IMR-90 (cell line): ENCODE measurements at regions not wholly inside any gene's neighbourhood (a gene's known extent, or its start where the extent isn't known, plus 50 kb on each side); places are given as distances from the start of the nearest gene placed in this dataset.
"Not testable (repeated sequence)": the region's sequence is repeated elsewhere in the genome, so short reads cannot be mapped to it uniquely, and the experiment has no call there.

Experiments used
- ATAC-seq: fragments of 200-7000 bp; cut with Tn5 transposase; 2 replicates; pipeline ENCODE4 v1.9.1; 2020; ENCODE audit warnings: low read depth, mild to moderate bottlenecking, moderate library complexity
- BruUV-seq: library from RNA; stranded (reverse); fragments of 400-500 nt; replicated peaks from 2 replicates; lab custom pipeline; 2021; lab: Mats Ljungman, UMichigan
- CTCF ChIA-PET: fragments of 300-600 bp; formaldehyde crosslinking; extraction: SDS; loops from one replicate; lab custom pipeline; 2021; ENCODE audit warnings: antibody characterized with exemption; lab: Yijun Ruan, JAX
- POLR2A ChIA-PET: fragments of 300-600 bp; sonication (Branson Sonifier 250); formaldehyde crosslinking; loops from one replicate; lab custom pipeline; 2022; ENCODE audit warnings: antibody characterized with exemption; ENCODE audit not compliant: unreplicated experiment; lab: Charles Lee
- DNase-seq: peaks from one replicate; pipeline ENCODE4 v3.0.0; 2013
- H2AFZ ChIP-seq: replicated peaks from 2 replicates; pipeline ENCODE3; 2013; ENCODE audit warnings: low read length, mild to moderate bottlenecking; ENCODE audit not compliant: poor library complexity
- H2AK5ac ChIP-seq: 2 replicates; pipeline ENCODE4 v1.6.1; 2013; ENCODE audit warnings: low read depth, low read length, inconsistent platforms
- H2AK9ac ChIP-seq: replicated peaks from 2 replicates; pipeline ENCODE3; 2013; ENCODE audit warnings: mild to moderate bottlenecking, low read depth, low read length, moderate library complexity; ENCODE audit not compliant: poor library complexity
- H2BK120ac ChIP-seq: 2 replicates; pipeline ENCODE4 v1.6.1; 2013; ENCODE audit warnings: low read depth, low read length, inconsistent platforms
- H2BK15ac ChIP-seq: 3 replicates; pipeline ENCODE4 v1.6.1; 2013; ENCODE audit warnings: low read depth, low read length, inconsistent platforms
- H2BK20ac ChIP-seq: 2 replicates; pipeline ENCODE4 v1.6.1; 2013; ENCODE audit warnings: low read depth, mild to moderate bottlenecking, inconsistent platforms, low read length, moderate library complexity
- H2BK5ac ChIP-seq: 2 replicates; pipeline ENCODE4 v1.6.1; 2013; ENCODE audit warnings: mild to moderate bottlenecking, low read depth, low read length, inconsistent platforms; ENCODE audit not compliant: poor library complexity, severe bottlenecking
- H3K14ac ChIP-seq: replicated peaks from 2 replicates; pipeline ENCODE4 v1.6.1; 2013; ENCODE audit warnings: low read depth, low read length, inconsistent platforms
- H3K18ac ChIP-seq: 2 replicates; pipeline ENCODE4 v1.6.1; 2013; ENCODE audit warnings: low read depth, low read length, control low read depth
- H3K23ac ChIP-seq: 2 replicates; pipeline ENCODE4 v1.6.1; 2013; ENCODE audit warnings: low read depth, low read length, inconsistent platforms
- H3K27ac ChIP-seq: 2 replicates; pipeline ENCODE4 v1.5.1; 2013; ENCODE audit warnings: mild to moderate bottlenecking, control low read depth, low read length; ENCODE audit not compliant: insufficient read depth
- H3K27me3 ChIP-seq: 2 replicates; pipeline ENCODE4 v1.6.1; 2013; ENCODE audit warnings: low read length; ENCODE audit not compliant: control insufficient read depth, insufficient read depth
- H3K36me3 ChIP-seq: 2 replicates; pipeline ENCODE4 v1.6.1; 2013; ENCODE audit warnings: low read length, mixed read lengths; ENCODE audit not compliant: control insufficient read depth, insufficient read depth
- H3K4ac ChIP-seq: 2 replicates; pipeline ENCODE4 v1.6.1; 2013; ENCODE audit warnings: low read depth, low read length, inconsistent platforms
- H3K4me1 ChIP-seq: 2 replicates; pipeline ENCODE4 v1.6.1; 2013; ENCODE audit warnings: low read length, mixed read lengths; ENCODE audit not compliant: control insufficient read depth, insufficient read depth
- H3K4me2 ChIP-seq: 2 replicates; pipeline ENCODE4 v1.6.1; 2013; ENCODE audit warnings: low read depth, mild to moderate bottlenecking, control low read depth, low read length, moderate library complexity
- H3K4me3 ChIP-seq: 2 replicates; pipeline ENCODE4 v1.5.1; 2013; ENCODE audit warnings: low read depth, mild to moderate bottlenecking, control low read depth, low read length, moderate library complexity; ENCODE audit not compliant: insufficient read depth
- H3K56ac ChIP-seq: 2 replicates; pipeline ENCODE4 v1.6.1; 2013; ENCODE audit warnings: low read length, inconsistent platforms; ENCODE audit not compliant: insufficient read depth; ENCODE audit errors: extremely low read depth
- H3K79me1 ChIP-seq, 2 experiments: 2 replicates each; pipeline ENCODE4 v1.6.1; 2013; ENCODE audit warnings: low read length in 2 of 2, inconsistent platforms in 1 of 2, low read depth in 1 of 2
- H3K9ac ChIP-seq: 2 replicates; pipeline ENCODE4 v1.6.1; 2013; ENCODE audit warnings: low read depth, low read length, control low read depth
- H3K9me1 ChIP-seq: 2 replicates; pipeline ENCODE4 v1.6.1; 2013; ENCODE audit warnings: low read length, inconsistent platforms; ENCODE audit not compliant: insufficient read depth
- H3K9me3 ChIP-seq: 2 replicates; pipeline ENCODE4 v1.6.1; 2013; ENCODE audit warnings: low read length; ENCODE audit not compliant: control insufficient read depth, insufficient read depth
- H4K20me1 ChIP-seq: 2 replicates; pipeline ENCODE4 v1.6.1; 2013; ENCODE audit warnings: low read length, inconsistent platforms; ENCODE audit not compliant: insufficient read depth
- H4K5ac ChIP-seq: 2 replicates; pipeline ENCODE4 v1.6.1; 2013; ENCODE audit warnings: mild to moderate bottlenecking, low read depth, low read length, control low read depth
- H4K8ac ChIP-seq, 2 experiments: 2 replicates each; pipeline ENCODE4 v1.6.1; 2013; ENCODE audit warnings: low read depth in 2 of 2, low read length in 2 of 2, control low read depth in 1 of 2, inconsistent platforms in 1 of 2
- H4K91ac ChIP-seq: 2 replicates; pipeline ENCODE4 v1.6.1; 2013; ENCODE audit warnings: low read depth, low read length, inconsistent platforms; ENCODE audit not compliant: insufficient read depth
- WGBS, 2 experiments: methylation state at CpG; one replicate each; pipeline versions ENCODE4 v1.1.5 to v1.1.7; 2013; ENCODE audit warnings: missing lambda C conversion rate in 2 of 2; ENCODE audit not compliant: insufficient read length in 1 of 2; ENCODE audit errors: extremely low coverage in 2 of 2; 5-methylcytosine and 5-hydroxymethylcytosine counted together
- dilution Hi-C: fragments of 300-500 bp; cut with HindIII; formaldehyde crosslinking; loops from one replicate; pipeline ENCODE4 v1.14.3; 2018; ENCODE audit warnings: low sequenced_read_pairs; ENCODE audit not compliant: unreplicated experiment
- in situ Hi-C: fragments of 300-500 bp; cut with MboI; formaldehyde crosslinking; loops from 3 replicates; pipeline ENCODE4 v1.14.3; 2019; ENCODE audit warnings: low sequenced_read_pairs, inconsistent platforms, mixed read lengths
- intact Hi-C: fragments of 100-400 bp; cut with micrococcal nuclease; formaldehyde crosslinking; loops from 2 replicates; pipeline ENCODE4 v1.10.0; 2022

DNA sequence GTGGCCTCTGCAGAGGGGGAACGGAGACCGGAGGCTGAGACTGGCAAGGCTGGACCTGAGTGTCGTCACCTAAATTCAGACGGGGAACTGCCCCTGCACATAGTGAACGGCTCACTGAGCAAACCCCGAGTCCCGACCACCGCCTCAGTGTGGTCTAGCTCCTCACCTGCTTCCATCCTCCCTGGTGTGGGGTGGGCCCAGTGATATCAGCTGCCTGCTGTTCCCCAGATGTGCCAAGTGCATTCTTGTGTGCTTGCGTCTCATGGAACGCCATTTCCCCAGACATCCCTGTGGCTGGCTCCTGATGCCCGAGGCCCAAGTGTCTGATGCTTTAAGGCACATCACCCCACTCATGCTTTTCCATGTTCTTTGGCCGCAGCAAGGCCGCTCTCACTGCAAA lies 262.2 kb downstream of the OR4F29 start:
- CTCF ChIA-PET, H3K4me1 ChIP-seq, H3K23ac ChIP-seq, dilution Hi-C loops, H4K91ac ChIP-seq, H2AFZ ChIP-seq, H2AK9ac ChIP-seq, H3K36me3 ChIP-seq, H3K4me3 ChIP-seq, intact Hi-C loops, H3K18ac ChIP-seq, H2AK5ac ChIP-seq, H2BK15ac ChIP-seq, H3K27me3 ChIP-seq, ATAC-seq, H3K9ac ChIP-seq, H3K9me1 ChIP-seq, POLR2A ChIA-PET, DNase-seq, in situ Hi-C loops, H4K8ac ChIP-seq, H4K20me1 ChIP-seq, H2BK20ac ChIP-seq, H3K9me3 ChIP-seq, H3K4me2 ChIP-seq, H3K27ac ChIP-seq, H2BK120ac ChIP-seq, H3K14ac ChIP-seq, H2BK5ac ChIP-seq, H3K56ac ChIP-seq, BruUV-seq, H3K79me1 ChIP-seq, H4K5ac ChIP-seq, H3K4ac ChIP-seq: not testable (repeated sequence)
- WGBS, 2 experiments = no CpG with 5 or more reads among the region's 13 CpGs

DNA sequence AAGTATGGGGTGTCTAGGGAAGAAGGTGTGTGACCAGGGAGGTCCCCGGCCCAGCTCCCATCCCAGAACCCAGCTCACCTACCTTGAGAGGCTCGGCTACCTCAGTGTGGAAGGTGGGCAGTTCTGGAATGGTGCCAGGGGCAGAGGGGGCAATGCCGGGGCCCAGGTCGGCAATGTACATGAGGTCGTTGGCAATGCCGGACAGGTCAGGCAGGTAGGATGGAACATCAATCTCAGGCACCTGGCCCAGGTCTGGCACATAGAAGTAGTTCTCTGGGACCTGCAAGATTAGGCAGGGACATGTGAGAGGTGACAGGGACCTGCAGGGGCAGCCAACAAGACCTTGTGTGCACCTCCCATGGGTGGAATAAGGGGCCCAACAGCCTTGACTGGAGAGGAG lies 264.2 kb downstream of the OR4F29 start:
- H3K27me3 ChIP-seq, H2BK15ac ChIP-seq, H2BK5ac ChIP-seq, intact Hi-C loops, BruUV-seq, H3K9me3 ChIP-seq, H3K36me3 ChIP-seq, dilution Hi-C loops, H2AFZ ChIP-seq, H2BK120ac ChIP-seq, H4K20me1 ChIP-seq, H3K4ac ChIP-seq, H3K4me2 ChIP-seq, H3K14ac ChIP-seq, CTCF ChIA-PET, H2AK9ac ChIP-seq, H3K56ac ChIP-seq, H3K9me1 ChIP-seq, H3K18ac ChIP-seq, H3K4me1 ChIP-seq, H4K5ac ChIP-seq, H3K79me1 ChIP-seq, H3K4me3 ChIP-seq, H3K9ac ChIP-seq, H4K8ac ChIP-seq, H3K27ac ChIP-seq, H4K91ac ChIP-seq, H3K23ac ChIP-seq, in situ Hi-C loops, H2BK20ac ChIP-seq, H2AK5ac ChIP-seq, ATAC-seq, POLR2A ChIA-PET, DNase-seq: not testable (repeated sequence)
- WGBS, 2 experiments = no CpG with 5 or more reads among the region's 6 CpGs
